Stromal cell of bone marrow (primary cell): ENCODE measurements at regions not wholly inside any gene's neighbourhood (a gene's known extent, or its start where the extent isn't known, plus 50 kb on each side); places are given as distances from the start of the nearest gene placed in this dataset.

Source experiments
- DNase-seq: peaks from one replicate; pipeline ENCODE4 v3.0.0-alpha.2; 2012; ENCODE audit warnings: low read depth

DNA sequence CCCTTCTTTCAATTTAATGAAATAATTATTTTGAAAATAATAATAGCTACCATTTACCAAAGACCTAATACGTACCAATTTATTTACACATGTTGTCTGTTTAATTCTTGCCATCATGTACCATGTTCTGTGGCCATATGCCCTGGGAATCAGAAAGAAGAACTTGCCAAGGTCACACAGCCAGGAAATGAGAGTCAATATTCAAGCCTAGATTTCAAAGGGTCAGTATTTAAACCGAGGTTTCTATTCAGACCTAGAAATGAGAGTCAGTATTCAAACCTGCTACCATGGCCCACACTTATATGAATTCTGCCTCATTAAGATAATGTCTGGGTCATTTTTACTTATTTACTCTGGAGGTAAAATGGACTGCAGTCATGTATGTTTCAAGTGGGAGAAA is 103.6 kb upstream of the TBL1XR1 start:
- DNase-seq = no peak

DNA sequence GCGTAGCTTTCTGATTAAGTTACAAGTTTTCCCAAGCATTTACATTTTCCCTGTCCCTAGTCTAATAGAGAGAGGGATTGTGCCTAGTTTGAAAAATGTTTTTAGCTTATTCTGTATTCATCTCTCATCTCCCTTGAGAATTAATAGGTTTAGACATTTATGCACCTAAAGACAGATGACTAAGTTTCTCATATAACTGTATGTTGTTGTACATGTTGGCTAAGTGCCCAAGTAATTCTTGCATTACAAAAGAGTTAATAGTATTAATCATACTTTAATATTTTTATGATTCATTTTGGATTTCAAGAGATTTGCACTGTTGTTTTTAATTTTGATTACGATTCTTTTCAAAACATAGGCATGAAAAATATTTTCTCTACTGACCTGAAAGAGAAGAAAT is 109.0 kb upstream of the TBL1XR1 start:
- no peak for DNase-seq

DNA sequence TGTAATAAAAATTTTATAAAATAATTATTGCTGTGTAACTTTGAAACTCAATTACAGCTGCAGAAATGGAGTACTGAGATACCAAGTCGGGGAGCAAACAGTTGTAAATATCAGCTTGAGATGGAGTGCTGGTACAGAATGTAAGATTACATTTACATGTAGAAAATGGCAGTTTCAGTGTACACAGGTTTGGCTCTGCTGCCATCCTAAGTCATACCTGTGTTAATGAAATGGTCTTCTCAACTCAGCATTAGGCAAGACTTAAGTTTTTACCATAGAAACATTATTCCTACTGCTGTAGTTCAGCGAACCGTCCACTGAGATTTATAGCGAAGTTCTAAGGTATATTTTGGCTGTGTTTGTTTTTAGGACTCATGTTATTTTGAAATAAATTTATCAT is 110.1 kb upstream of the TBL1XR1 start:
- DNase-seq = no peak

DNA sequence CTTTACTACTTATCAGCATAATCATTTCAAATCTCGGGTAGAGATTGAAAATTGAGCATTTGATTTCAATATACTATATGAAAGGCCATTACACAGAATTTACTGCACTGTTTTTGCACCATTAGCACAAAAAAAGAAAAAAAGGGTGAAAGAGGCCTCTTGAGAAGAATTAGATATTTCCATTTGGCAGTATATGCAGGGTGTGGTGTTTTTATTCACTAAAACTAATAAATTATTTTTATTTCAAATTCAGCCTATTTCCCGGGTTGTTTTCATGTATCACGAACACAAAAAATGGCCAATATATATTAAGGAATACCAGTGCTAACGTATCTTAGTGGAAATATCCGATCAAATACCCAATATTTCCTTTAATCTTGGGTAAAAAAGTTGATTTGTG is 110.5 kb upstream of the TBL1XR1 start:
- DNase-seq = no peak

DNA sequence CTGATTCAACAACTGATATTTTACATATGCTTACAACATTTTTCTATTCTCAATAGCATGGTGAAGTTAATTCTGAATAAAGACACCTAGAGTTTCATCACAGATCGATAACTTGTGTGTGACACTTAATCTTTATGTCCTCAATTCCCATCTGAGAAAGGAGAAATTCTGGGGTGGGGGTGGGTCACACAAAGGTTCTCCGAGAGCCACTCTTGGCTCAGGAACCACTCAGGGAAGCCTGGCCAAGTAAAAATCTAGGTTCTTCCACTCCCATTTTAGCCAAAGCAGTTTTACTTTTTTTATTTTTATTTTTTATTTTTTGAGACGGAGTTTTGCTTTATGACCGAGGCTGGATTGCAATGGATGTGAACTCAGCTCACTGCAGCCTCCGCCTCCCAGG is 111.0 kb upstream of the TBL1XR1 start:
- DNase-seq = no peak

DNA sequence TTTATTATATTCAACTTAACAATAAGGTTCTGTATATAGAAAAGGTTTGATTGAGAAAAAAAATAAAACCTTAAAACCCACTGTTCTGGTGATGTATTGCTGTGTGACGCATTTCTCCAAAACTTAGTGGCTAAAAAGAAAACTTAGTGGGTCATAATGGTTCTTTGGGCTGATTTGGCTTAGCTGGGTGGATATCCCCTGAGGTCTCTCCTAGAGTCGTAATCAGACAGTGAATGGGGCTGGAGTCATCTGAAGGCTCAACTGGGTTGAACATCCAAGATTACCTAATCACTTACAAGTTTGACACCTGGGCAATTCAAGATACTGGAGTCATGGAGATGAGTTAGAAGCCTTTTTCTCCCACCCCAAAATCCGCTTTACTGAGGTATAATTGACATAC is 111.6 kb upstream of the TBL1XR1 start:
- DNase-seq = no peak

DNA sequence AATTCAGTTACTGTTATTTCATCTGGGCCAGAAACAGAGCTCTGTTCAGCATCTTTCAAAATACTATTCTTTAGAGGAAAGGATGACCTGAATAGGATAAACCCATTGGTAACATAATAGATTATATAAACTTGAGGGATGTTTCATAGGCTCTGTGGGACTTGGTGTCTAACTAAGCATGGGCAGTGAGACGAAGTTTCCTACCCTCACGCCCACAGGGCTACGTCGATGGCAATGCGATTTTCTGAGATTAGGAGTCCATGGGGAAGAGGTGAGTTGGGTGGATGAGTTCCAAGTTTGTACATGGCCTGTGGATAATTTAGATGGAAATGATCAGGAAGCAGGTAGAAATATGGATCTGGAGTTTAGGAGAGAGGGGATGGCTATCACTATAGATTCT is 115.2 kb upstream of the TBL1XR1 start:
- DNase-seq = no peak

DNA sequence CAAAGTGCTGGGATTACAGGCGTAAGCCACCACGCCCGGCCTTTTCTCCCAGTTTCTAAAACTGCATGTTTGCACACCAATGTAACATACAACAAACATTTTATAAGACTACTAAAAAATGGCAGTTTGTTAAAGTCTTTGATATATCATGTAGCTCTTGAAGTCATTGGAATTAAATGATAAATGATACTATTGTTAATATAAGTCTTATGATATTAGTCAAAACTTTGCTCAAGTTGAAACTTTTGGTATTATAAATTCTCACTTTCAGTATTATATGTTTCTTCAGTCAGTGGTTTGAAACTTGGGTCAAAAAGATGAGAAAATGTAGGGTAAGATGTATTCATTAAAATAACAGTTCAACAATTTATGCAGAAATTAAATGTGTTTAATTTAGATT is 117.6 kb upstream of the TBL1XR1 start:
- DNase-seq = no peak

DNA sequence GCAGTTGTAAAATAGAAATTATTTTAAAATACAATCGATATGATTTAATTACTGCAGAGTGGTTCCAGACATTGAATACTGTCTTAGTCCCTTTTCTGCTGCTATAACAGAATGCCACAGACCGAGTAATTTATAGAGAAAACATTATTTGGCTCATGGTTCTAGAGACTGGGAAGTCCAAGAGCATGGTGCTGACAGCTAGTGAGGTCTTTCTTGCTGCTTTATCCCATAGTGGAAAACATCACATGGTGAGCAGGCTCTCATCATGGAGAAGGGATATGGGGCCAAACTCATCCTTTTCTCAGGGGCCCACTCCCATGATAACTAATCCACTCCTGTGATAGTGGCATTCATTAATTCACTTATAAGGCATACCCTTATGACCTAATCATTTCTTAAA is 120.0 kb upstream of the TBL1XR1 start:
- no peak for DNase-seq

DNA sequence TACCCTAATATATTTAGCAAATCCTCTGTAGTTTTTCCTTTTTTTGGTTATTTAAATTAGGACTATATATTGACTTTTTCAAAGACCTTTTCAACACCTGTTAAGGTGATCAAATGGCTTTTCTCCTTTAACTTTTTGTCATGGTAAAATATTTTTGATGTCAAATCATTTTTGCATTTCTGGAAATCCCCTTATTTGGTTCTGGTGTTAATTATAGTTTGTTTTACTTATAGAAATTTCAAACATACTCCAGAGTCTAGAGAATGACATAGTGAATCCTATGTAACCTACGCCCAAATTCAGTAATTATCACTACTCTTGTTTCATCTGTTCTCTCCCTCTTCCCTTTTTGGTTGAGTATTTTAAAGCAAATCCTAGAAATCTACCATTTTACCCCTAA is 121.3 kb upstream of the TBL1XR1 start:
- no peak for DNase-seq

DNA sequence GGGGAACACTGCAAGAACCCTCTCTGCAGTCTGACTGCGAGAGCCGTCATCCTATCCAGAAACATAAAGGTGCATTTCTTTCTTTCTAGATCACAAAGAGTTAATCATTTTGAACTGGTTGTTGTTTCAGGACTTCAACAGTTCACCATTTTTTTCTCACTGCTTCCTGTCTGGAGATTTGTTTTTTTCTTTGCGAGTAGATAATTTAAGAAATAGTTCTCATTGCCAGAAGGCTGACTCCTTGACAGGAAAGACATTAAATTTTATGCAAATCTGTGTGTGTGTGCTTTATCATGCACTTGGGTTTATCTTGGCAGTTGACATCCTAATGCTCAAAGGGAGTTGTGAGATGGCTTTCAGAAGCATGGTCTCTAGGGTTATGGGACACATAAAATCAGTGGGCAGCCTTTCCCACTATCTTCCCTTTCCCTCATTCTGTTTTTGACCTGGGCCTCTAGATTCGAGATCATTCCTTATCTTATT is 123.5 kb upstream of the TBL1XR1 start:
- DNase-seq = no peak

DNA sequence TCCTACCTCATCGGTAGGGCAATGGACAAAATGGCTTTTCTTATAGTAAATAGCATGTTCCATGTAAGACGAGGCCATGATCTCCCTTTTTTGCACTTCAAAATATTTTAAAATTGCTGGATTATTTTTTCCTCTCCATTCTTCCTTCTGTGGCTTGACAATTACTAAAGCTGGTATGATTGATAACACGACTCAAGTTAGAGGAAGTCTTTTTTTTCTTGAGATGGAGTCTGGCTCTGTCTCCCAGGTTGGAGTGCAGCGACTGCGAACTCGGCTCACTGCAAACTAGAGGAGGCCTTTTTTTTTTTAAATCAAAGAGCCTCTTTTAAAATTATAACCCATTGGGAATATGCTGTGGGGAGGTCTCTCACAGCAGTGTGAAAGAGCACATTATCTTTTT is 124.5 kb upstream of the TBL1XR1 start:
- no peak for DNase-seq

DNA sequence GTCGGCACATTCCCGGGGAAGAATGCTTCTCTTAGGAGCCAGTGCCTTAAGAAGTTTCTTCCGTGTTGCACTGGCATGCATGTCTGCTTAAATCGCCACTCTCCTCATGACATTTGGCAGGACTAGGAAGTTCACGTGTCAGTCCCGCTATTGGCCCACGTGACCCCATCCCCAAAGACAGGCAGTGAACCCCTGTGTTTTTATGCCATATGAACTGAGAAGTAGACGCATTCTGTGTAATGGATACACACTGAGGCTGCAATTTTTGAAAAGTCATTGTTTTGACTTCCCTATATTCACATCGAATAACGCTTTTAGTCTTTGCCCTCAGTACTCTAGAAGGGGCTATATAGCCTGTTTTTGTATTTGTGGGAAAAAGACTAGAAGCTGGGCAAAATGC is 125.6 kb upstream of the TBL1XR1 start:
- DNase-seq = no peak

DNA sequence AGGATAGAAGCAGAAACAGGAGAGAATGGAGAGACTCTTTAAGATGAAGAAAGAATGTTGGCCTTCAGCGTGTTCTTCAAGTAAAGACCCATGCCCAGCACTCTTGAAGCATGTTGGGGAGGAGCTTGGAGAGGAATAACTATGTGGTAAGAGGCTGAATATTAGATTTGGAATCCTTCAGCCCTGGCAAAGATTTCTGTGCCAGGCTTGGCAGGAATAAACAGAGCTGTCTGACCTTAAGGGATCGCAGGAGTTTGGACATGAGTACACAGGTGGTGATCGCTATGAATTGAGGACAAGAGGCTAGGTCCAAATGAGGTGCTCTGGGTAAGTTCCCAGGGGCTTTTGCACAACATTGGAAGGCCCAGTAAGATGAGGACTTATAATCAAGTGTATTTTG is 132.6 kb upstream of the TBL1XR1 start:
- DNase-seq = no peak

DNA sequence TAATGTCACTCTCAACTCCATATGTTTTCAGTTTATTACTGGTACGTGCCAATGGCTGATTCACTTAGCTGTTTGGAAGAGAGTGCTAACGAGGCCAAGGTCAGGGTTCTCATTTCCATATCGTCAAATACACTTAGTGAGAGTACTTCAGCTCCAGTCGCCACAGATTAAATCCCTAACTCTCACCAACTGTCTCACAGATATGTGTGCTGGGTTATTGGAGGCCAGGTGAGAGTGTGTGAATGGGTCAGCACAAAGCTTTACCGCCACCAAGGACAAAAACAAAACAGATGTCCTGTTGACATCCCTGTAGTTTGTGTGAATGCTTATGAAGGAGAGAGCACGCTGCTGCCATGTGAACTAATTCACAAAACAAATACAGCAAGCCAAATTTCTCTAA is 133.5 kb upstream of the TBL1XR1 start:
- no peak for DNase-seq

DNA sequence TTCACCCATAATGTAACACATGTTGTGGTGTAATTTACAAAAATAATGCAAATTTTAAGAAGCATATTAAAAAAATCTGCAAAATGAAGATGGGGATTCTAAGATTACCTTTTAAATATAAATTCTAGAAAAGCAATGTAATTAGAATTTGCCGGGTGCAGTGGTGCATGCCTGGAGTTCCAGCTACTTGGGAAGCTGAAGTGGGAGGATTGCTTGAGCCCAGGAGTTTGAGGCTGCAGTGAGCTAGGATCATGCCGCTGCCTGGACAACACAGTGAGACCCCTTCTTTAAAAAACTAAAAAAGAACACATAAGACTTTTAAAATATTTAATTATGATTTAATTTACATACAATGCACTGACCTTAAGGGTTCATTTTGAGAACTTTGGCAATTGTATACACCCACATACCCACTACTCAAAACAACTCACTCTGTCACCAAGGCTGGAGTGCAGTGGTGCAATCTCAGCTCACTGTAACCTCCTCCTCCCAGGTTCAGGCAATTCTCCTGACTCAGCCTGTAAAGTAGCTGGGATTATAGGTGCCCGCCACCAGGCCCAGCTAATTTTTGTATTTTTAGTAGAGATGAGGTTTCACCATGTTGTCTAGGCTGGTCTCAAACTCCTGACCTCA is 134.0 kb upstream of the TBL1XR1 start:
- no peak for DNase-seq

DNA sequence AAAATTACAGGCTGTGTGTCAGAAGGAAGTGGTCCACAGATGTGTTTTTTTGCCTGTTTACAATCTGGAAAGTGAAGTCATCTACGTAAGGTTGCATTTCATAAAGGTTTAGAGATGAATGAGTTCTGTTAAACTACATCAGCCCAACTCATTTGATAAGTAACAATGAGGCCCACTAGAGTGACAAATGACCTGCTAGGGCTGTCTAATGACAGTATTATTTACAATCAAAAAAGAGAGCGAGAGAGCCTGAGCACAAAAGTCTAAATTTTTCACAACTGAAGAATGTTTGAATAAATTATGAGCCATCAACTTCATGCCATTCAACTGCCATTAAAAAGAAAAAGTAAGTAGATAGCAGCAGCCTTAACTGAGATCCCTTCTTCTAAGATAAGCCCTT is 135.7 kb upstream of the TBL1XR1 start:
- no peak for DNase-seq

DNA sequence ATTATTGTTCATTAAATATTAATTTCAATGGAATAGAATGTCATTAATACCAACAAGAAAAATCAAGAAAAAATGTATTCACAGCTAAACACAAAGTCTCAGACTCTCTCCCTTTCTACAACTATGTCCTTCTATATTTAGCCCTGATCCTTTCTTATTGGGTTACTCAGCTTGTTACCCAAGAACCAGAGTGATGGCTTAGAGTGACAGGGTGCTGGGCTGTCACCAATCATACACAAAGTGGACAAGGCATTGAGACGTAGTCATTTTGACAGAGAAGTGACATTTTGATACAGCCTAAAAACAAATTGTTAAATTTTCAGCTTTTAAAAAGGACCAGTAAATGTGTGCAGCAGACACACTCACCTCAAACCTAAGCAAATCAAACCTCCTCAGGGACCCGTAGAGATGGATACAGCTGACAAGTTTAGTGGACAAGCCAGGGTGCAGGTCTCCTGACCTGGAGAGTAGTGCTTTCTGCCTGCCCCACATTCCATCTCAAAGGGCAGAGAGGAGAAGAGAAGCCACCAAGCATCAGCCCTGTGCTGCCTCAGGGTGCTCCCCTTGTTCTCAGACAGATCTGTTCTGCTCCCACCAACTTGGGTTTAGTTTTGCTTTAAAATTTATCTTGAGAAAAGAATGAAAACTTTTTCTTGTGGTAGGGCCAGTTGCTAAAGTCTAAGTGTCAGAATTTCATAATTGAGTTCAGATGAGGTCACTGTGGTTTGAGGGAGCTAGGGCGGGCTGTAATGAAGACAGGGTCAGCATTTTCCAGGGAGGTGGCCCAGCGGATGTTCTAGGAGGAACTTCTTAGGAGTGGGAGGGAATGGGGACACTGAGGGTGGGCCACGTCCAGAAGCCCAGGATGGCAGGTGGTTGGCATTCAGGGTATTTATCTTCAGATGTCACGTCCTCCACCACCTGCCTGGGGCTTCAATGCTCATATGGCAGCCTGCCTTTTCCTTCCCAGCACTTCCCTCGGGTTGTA is 136.5 kb upstream of the TBL1XR1 start:
- DNase-seq = no peak

DNA sequence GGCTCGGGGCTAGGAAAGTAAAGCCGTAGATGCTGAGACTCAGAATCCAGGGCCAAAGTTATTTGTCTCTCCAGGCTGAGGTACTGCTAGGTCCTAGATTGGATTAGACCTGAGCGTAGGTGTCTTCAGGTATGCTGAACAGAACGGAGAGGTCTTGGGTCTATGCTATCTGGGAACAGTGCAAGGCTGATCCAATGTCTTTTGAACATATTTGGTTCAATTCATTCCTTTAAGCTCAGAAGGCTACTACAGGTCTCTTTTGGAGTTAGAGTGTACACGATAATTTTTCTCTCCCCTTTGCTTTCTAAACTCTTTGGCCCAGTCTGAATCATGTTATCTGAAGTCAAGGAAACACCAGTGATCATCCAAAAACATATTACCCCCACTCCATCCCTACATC is 137.5 kb upstream of the TBL1XR1 start:
- DNase-seq = no peak

DNA sequence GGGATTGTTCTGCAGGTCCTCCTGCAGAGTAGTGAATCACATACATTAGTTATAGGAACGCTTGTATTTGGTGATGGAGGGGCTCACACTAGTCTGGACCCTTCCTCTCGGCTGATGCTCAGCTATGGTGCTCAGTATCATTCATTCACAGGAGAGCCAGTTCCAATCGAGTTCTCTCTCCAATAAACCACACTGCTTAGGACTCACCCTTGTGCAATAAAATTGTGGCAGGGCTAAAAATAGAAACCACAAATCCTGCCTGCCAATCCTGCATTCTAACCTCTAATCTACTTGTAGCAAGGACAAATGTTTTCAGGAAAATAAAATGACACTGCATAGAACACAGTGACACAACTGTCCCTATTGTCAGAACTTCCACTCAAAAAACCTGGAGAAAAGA is 138.4 kb upstream of the TBL1XR1 start:
- no peak for DNase-seq

DNA sequence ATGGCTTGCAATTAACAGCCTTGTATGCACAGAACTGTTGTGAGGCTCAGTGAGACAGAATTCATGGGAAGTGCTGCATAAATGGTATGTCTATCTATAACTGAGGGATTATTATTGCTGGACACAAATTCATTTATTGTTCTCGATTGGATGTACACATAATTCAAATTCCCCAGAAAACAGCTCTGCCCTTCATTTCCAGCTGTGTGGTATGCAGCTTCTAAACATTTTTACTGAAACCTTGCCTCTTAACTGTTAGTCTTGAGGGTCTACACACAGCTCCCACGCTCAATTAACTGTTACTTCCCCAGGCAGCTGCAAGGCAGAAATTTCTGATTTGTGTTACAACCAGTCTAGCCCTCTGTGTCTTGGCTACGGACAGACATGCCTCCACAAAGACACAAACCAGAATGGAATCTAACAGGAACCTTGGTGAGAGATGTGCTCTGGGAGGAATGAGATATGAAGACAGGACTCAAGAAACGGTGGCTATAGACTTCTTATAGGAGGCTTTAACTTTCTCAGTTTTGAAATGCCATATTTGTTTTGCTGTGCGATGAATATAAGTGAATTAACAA is 139.7 kb upstream of the TBL1XR1 start:
- no peak for DNase-seq

DNA sequence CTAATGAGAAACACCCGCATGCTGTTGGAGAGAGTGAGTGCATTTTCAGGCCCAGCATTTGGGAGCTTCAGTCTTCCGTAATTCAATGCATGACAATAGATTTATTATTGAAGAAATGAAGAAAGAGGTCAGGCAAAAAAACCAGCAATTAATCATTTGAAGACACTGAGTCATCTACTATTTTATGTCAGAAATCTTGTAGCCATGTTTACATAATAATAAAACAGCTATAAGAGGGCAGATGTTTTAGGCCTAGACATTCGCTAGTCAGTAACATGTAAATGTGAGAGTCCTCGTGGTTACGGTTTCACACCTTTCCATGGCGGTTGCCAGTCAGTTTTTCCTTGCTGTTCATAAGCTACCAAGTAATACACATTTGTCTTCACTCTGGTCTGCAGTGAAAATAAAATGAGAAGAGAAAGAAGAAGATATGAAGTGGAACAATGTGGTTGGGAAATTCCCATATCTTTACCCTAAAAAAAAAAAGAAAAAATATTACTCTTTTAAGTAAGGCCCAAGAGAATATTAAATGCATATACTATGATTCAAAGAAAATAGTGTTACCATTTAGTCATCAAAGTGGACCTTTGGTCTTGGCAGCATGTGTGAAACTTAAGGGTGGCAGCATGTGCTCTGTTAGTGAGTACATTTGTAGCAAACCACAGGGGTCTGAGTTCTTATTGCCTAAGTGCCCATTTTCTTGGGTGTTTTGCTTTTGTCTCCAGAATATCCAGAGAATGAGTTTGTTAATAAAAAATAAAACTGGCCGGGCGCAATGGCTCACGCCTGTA is 140.5 kb upstream of the TBL1XR1 start:
- peak; percentile 73 for DNase-seq
